ENCODE measurements at regions not wholly inside any gene's neighbourhood (a gene's known extent, or its start where the extent isn't known, plus 50 kb on each side); places are given as distances from the start of the nearest gene placed in this dataset.
A peak's percentile ranks its signal among the peaks of the same experiment; 100 is the strongest.

DNA sequence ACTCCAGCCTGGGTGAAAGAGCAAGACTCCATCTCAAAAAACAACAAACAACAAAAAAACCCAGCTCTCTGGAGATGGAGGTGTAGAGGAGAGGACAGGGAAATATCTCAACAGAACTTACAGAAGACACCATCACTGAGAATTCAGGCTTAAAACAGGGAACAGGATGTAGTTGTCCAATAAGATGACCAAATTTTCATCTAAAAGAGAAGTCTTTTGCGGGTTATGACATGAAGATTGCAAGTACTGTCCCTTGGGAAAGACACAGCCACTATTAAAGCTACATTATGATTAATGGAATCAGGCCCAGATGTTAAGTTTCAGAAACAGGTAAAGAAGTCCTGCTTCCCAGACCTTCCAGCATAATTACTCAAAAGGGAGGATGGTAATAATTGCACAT, 235.2 kb upstream of the NRP1 start:
- no peak overlapping the region for H3K27ac ChIP-seq
- no peaks in the 10 kb centered on the region for H3K36me3 ChIP-seq
- H3K9me3 ChIP-seq = no peaks in the 10 kb centered on the region
- 75 to 89% methylated on average over 1 of the region's 1 CpG for WGBS, 2 donors (ENCODE audit: low coverage in 1 of 2)
- no peak for TF ChIP-seq POLR2A (IDR thresholded peaks at IDR 0.05)
- TF ChIP-seq POLR2AphosphoS5 (IDR thresholded peaks at IDR 0.05) = no peak
- TF ChIP-seq, protein P1, sequence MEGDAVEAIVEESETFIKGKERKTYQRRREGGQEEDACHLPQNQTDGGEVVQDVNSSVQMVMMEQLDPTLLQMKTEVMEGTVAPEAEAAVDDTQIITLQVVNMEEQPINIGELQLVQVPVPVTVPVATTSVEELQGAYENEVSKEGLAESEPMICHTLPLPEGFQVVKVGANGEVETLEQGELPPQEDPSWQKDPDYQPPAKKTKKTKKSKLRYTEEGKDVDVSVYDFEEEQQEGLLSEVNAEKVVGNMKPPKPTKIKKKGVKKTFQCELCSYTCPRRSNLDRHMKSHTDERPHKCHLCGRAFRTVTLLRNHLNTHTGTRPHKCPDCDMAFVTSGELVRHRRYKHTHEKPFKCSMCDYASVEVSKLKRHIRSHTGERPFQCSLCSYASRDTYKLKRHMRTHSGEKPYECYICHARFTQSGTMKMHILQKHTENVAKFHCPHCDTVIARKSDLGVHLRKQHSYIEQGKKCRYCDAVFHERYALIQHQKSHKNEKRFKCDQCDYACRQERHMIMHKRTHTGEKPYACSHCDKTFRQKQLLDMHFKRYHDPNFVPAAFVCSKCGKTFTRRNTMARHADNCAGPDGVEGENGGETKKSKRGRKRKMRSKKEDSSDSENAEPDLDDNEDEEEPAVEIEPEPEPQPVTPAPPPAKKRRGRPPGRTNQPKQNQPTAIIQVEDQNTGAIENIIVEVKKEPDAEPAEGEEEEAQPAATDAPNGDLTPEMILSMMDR (IDR thresholded peaks at IDR 0.05) = no peak
- no peak for TF ChIP-seq EP300 (IDR thresholded peaks at IDR 0.05)
- no peaks in the 10 kb centered on the region for H3K27me3 ChIP-seq
- H3K4me3 ChIP-seq = no peak overlapping the region
- no peak for ATAC-seq
- H3K4me1 ChIP-seq = no peaks in the 10 kb centered on the region

DNA sequence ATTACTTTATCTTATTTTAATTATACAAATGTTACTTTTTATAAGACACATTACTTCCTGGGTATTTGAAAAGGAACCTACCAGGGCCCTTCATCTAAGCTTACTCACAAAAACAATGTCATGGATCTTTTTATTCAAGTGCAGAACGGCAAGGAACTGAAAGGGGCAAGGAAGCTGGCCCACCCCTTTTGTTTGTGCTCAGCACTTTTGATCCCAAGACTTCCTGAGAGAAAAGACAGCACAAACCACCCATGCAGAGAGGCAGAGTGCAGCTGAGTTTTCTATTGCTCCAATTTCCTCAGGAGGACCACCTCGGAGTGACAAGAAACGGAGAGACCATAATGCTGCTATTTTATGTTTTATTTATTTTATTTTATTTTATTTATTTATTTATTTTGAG, 232.0 kb upstream of the NRP1 start:
- Histone ChIP-seq H3K27me3 (no peaks in the 10 kb centered on the region), H3K36me3 (no peaks in the 10 kb centered on the region), H3K9me3 (no peaks in the 10 kb centered on the region), H3K4me1 (no peaks in the 10 kb centered on the region), H3K4me3 (no peak overlapping the region), H3K27ac (no peak overlapping the region)
- TF ChIP-seq POLR2A (IDR thresholded peaks at IDR 0.05) (no peak), EP300 (IDR thresholded peaks at IDR 0.05) (no peak), POLR2AphosphoS5 (IDR thresholded peaks at IDR 0.05) (no peak)
- TF ChIP-seq, protein P1 (IDR thresholded peaks at IDR 0.05) = no peak
- 56 to 60% methylated on average over 1 to 3 of the region's 3 CpGs for WGBS, 2 donors (ENCODE audit: low coverage in 1 of 2)
- ATAC-seq = no peak

DNA sequence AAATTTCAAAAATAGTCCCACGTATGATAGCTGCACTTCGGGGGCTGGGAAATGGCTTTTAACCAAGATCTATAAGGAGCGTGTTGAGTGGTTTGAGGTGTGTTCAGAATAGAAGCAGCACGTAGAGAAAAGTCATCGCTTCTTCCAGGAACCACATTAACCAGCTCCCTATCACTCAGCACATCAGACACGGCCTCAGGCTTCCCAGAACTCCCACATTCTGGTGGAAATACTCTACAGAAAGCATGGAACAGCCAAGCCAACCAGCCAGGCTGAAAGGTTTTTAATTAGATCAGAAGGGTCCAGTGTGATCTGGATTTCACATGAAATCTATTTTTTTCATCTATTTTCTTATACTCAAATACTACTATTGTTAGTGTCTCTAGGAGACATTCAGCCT, 231.5 kb upstream of the NRP1 start:
- Histone ChIP-seq H3K4me3 (no peak overlapping the region), H3K9me3 (no peaks in the 10 kb centered on the region), H3K36me3 (no peaks in the 10 kb centered on the region), H3K27me3 (no peaks in the 10 kb centered on the region), H3K4me1 (no peaks in the 10 kb centered on the region), H3K27ac (no peak overlapping the region)
- TF ChIP-seq POLR2AphosphoS5 (IDR thresholded peaks at IDR 0.05) (no peak), POLR2A (IDR thresholded peaks at IDR 0.05) (no peak), EP300 (IDR thresholded peaks at IDR 0.05) (no peak)
- TF ChIP-seq, protein P1 (IDR thresholded peaks at IDR 0.05) = no peak
- WGBS, 2 donors (ENCODE audit: low coverage in 1 of 2) = 63 to 68% methylated on average over 5 to 6 of the region's 6 CpGs
- no peak for ATAC-seq

DNA sequence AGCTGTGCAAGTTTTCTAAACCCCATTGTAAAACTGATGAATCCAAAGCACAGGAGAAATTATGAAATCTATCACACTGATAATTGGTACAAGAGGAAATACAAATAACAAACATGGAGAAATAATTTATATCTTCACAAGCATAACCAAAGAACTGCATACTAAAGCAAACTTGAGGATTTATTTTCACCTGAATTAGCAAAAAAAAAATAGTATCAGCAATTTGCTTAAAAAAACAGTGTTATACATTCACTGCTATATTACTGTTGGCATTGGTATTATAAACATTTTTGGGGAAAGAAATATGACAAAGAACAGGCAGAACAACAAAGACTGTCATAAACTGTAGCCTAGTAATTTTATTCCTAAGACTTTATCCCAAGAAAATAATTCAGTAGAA, 230.8 kb upstream of the NRP1 start:
- no peak overlapping the region for H3K4me3 ChIP-seq
- ATAC-seq = no peak
- H3K9me3 ChIP-seq = no peaks in the 10 kb centered on the region
- H3K36me3 ChIP-seq = no peaks in the 10 kb centered on the region
- no peaks in the 10 kb centered on the region for H3K4me1 ChIP-seq
- no peaks in the 10 kb centered on the region for H3K27me3 ChIP-seq
- TF ChIP-seq, protein P1 (IDR thresholded peaks at IDR 0.05) = no peak
- no peak for TF ChIP-seq EP300 (IDR thresholded peaks at IDR 0.05)
- TF ChIP-seq POLR2AphosphoS5 (IDR thresholded peaks at IDR 0.05) = no peak
- no peak for TF ChIP-seq POLR2A (IDR thresholded peaks at IDR 0.05)
- H3K27ac ChIP-seq = no peak overlapping the region

DNA sequence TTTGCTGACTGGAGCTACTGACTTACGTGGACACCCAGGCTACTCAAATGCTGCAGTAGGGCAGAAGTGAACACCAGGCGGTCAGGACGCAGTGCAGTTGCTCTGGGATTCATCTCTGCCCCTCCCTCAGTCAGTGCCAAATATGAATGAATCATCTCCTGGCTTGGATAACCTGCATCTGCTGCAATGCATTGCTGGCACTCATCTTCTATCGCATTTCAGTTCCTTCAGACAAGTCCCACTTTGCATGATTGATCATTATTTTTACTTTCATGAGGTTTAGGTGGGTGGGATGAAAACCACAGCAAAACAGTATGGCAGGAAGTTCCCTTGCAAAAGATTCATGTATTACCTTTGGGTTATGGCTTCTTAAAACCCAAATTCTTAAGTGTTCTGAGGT, 224.6 kb upstream of the NRP1 start:
- Histone ChIP-seq H3K27ac (no peak overlapping the region), H3K27me3 (no peaks in the 10 kb centered on the region), H3K4me1 (peaks cover 0 to 9% (median 0%) of the 10 kb centered on the region in 3 donors), H3K4me3 (no peak overlapping the region), H3K9me3 (no peaks in the 10 kb centered on the region), H3K36me3 (no peaks in the 10 kb centered on the region)
- ATAC-seq = peak; percentile 70
- peak; percentile 64 for TF ChIP-seq POLR2AphosphoS5 (IDR thresholded peaks at IDR 0.05)
- no peak for TF ChIP-seq POLR2A (IDR thresholded peaks at IDR 0.05)
- 31% methylated on average over 2 to 4 of the region's 4 CpGs for WGBS, 2 donors (ENCODE audit: low coverage in 1 of 2)
